ENCODE measurements at regions not wholly inside any gene's neighbourhood (a gene's known extent, or its start where the extent isn't known, plus 50 kb on each side); places are given as distances from the start of the nearest gene placed in this dataset.
"Not testable (repeated sequence)": the region's sequence is repeated elsewhere in the genome, so short reads cannot be mapped to it uniquely, and the experiment has no call there.

- no peak overlapping the region for H3K4me3 Mint-ChIP-seq (ENCODE audit: unreplicated experiment)
- no peaks in the 10 kb centered on the region for H3K36me3 Mint-ChIP-seq (ENCODE audit: unreplicated experiment)
- H3K27ac Mint-ChIP-seq (ENCODE audit: unreplicated experiment), result no peak overlapping the region
- no peak for TF ChIP-seq CTCF (IDR thresholded peaks at IDR 0.05)
- DNase-seq (ENCODE audit: extremely low spot score, unreplicated experiment), result no peak
- H3K27me3 Mint-ChIP-seq (ENCODE audit: unreplicated experiment), result no peaks in the 10 kb centered on the region
- no peaks in the 10 kb centered on the region for H3K4me1 Mint-ChIP-seq (ENCODE audit: unreplicated experiment)
- H3K9me3 Mint-ChIP-seq (ENCODE audit: unreplicated experiment), result no peaks in the 10 kb centered on the region
Observed at GRCh38 chrX:95536661-95537060, 1148.0 kb upstream of the DIAPH2 start.

- Mint-ChIP-seq H3K27ac (ENCODE audit: unreplicated experiment) (no peak overlapping the region), H3K4me3 (ENCODE audit: unreplicated experiment) (no peak overlapping the region), H3K36me3 (ENCODE audit: unreplicated experiment) (no peaks in the 10 kb centered on the region), H3K4me1 (ENCODE audit: unreplicated experiment) (no peaks in the 10 kb centered on the region), H3K27me3 (ENCODE audit: unreplicated experiment) (no peaks in the 10 kb centered on the region), H3K9me3 (ENCODE audit: unreplicated experiment) (no peaks in the 10 kb centered on the region)
- TF ChIP-seq CTCF (IDR thresholded peaks at IDR 0.05), result no peak
- DNase-seq (ENCODE audit: extremely low spot score, unreplicated experiment), result no peak
Observed at GRCh38 chrX:95539041-95539440, 1145.6 kb upstream of the DIAPH2 start.

GRCh38 chrX:95549552-95549951 lies 1135.1 kb upstream of the DIAPH2 start:
- not testable (repeated sequence) for H3K9me3 Mint-ChIP-seq (ENCODE audit: unreplicated experiment)

GRCh38 chrX:95585321-95585720 lies 1099.3 kb upstream of the DIAPH2 start:
- Mint-ChIP-seq H3K9me3 (ENCODE audit: unreplicated experiment) (peaks cover 17% of the 10 kb centered on the region), H3K36me3 (ENCODE audit: unreplicated experiment) (no peaks in the 10 kb centered on the region), H3K4me1 (ENCODE audit: unreplicated experiment) (no peaks in the 10 kb centered on the region), H3K4me3 (ENCODE audit: unreplicated experiment) (no peak overlapping the region), H3K27me3 (ENCODE audit: unreplicated experiment) (no peaks in the 10 kb centered on the region), H3K27ac (ENCODE audit: unreplicated experiment) (no peak overlapping the region)
- DNase-seq (ENCODE audit: extremely low spot score, unreplicated experiment), result no peak
- no peak for TF ChIP-seq CTCF (IDR thresholded peaks at IDR 0.05)

More at GRCh38 chrX:95549552-95549951, 1135.1 kb upstream of the DIAPH2 start:
- H3K4me1 Mint-ChIP-seq (ENCODE audit: unreplicated experiment); H3K36me3 Mint-ChIP-seq (ENCODE audit: unreplicated experiment); DNase-seq (ENCODE audit: extremely low spot score, unreplicated experiment); H3K27me3 Mint-ChIP-seq (ENCODE audit: unreplicated experiment); H3K4me3 Mint-ChIP-seq (ENCODE audit: unreplicated experiment); H3K27ac Mint-ChIP-seq (ENCODE audit: unreplicated experiment): not testable (repeated sequence)

- H3K36me3 Mint-ChIP-seq (ENCODE audit: unreplicated experiment), result no peaks in the 10 kb centered on the region
- H3K4me1 Mint-ChIP-seq (ENCODE audit: unreplicated experiment), result no peaks in the 10 kb centered on the region
- DNase-seq (ENCODE audit: extremely low spot score, unreplicated experiment), result no peak
- H3K27ac Mint-ChIP-seq (ENCODE audit: unreplicated experiment), result no peak overlapping the region
- H3K27me3 Mint-ChIP-seq (ENCODE audit: unreplicated experiment), result no peaks in the 10 kb centered on the region
- H3K9me3 Mint-ChIP-seq (ENCODE audit: unreplicated experiment), result peaks cover 35% of the 10 kb centered on the region
- TF ChIP-seq CTCF (IDR thresholded peaks at IDR 0.05), result no peak
- H3K4me3 Mint-ChIP-seq (ENCODE audit: unreplicated experiment), result no peak overlapping the region
Observed at GRCh38 chrX:95612350-95612749, 1072.3 kb upstream of the DIAPH2 start.

- Mint-ChIP-seq H3K36me3 (ENCODE audit: unreplicated experiment) (no peaks in the 10 kb centered on the region), H3K4me3 (ENCODE audit: unreplicated experiment) (no peak overlapping the region), H3K27ac (ENCODE audit: unreplicated experiment) (no peak overlapping the region), H3K9me3 (ENCODE audit: unreplicated experiment) (peaks cover 57% of the 10 kb centered on the region), H3K4me1 (ENCODE audit: unreplicated experiment) (no peaks in the 10 kb centered on the region), H3K27me3 (ENCODE audit: unreplicated experiment) (no peaks in the 10 kb centered on the region)
- no peak for DNase-seq (ENCODE audit: extremely low spot score, unreplicated experiment)
- TF ChIP-seq CTCF (IDR thresholded peaks at IDR 0.05), result no peak
Observed at GRCh38 chrX:95622200-95622599, 1062.4 kb upstream of the DIAPH2 start.
